GM12891 (cell line): ENCODE measurements at regions not wholly inside any gene's neighbourhood (a gene's known extent, or its start where the extent isn't known, plus 50 kb on each side); places are given as distances from the start of the nearest gene placed in this dataset.

Source experiments
- DNase-seq: peaks from one replicate; pipeline ENCODE4 v3.0.0; 2011; ENCODE audit warnings: low spot score; ENCODE audit not compliant: insufficient read length
- FAIRE-seq: peaks from 2 replicates; lab custom pipeline; 2011; peaks lifted over from hg19 to GRCh38; lab: Jason Lieb, UNC
- PAX5 ChIP-seq: IDR thresholded peaks from 2 replicates; pipeline ENCODE4 v1.6.1; 2011; ENCODE audit warnings: low read length, moderate library complexity, mild to moderate bottlenecking; ENCODE audit not compliant: insufficient read depth, severe bottlenecking
- POLR2A ChIP-seq: IDR thresholded peaks from 2 replicates; pipeline ENCODE4 v1.6.1; 2011; ENCODE audit warnings: low read depth, low read length, control low read depth
- POLR2AphosphoS5 ChIP-seq: IDR thresholded peaks from 2 replicates; pipeline ENCODE4 v1.6.1; 2011; ENCODE audit warnings: low read depth, low read length, control low read depth
- POU2F2 ChIP-seq: IDR thresholded peaks from 2 replicates; pipeline ENCODE4 v1.6.1; 2011; ENCODE audit warnings: low read depth, mild to moderate bottlenecking, control low read depth, low read length, moderate library complexity
- SPI1 ChIP-seq: IDR thresholded peaks from 2 replicates; pipeline ENCODE4 v1.6.1; 2011; ENCODE audit warnings: low read depth, low read length, control low read depth
- TAF1 ChIP-seq: IDR thresholded peaks from 2 replicates; pipeline ENCODE4 v1.6.1; 2011; ENCODE audit warnings: low read depth, low read length, control low read depth

DNA sequence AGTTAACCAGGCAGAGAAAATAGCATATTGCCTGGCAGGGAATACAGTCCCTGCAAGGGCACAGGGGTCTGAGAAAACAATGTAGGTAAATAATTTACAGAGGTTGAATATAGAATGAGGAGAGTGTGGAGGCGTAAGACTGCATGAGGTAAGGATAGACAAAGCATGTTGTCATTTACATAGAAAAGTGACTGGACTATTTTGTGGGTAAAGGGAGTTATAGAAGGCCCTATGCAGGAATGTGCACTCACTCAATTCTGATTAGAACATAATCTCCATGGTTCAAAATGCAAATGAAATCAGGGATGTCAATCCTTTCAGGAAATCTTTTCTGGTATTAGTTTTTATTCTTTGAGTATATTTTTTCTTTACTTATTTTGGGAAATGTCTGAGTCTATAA, 285.7 kb upstream of the SALL1 start:
- TF ChIP-seq SPI1 (no peak), POU2F2 (no peak), TAF1 (no peak), POLR2AphosphoS5 (no peak), PAX5 (no peak), POLR2A (no peak)
- no peak for FAIRE-seq
- DNase-seq, result no peak

DNA sequence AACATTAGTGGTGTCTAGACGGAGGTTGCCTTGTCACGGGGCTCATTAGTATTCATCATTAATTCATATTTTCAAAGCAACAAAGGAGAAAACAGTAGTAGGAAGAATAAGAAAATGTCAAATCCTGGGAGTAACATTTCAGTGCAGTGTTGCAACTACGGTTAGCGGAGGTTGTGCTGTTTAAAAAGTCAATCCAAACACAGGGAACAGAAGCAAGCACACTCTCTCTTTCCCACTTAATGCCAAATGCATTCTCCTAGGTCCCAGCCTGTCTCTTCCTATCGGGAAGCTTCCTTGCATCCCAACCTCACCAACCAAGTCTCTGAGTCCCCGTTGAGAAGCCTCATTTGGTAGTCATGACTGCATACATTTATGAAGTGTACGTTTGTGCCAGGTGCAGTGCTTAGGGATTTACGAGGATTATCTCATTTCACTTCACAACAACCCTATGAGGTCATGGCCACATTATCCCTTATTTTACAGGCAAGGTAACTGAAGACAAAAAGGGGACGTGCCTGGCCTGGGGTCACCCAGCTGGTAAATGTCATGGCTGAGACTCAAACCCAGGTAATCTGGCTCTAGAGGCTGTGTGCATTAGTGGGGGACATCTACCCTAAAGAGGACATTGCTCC, 283.6 kb upstream of the SALL1 start:
- DNase-seq (no peak), FAIRE-seq (no peak)
- TF ChIP-seq TAF1 (no peak), POLR2AphosphoS5 (no peak), POLR2A (no peak), POU2F2 (no peak), SPI1 (no peak), PAX5 (no peak)

DNA sequence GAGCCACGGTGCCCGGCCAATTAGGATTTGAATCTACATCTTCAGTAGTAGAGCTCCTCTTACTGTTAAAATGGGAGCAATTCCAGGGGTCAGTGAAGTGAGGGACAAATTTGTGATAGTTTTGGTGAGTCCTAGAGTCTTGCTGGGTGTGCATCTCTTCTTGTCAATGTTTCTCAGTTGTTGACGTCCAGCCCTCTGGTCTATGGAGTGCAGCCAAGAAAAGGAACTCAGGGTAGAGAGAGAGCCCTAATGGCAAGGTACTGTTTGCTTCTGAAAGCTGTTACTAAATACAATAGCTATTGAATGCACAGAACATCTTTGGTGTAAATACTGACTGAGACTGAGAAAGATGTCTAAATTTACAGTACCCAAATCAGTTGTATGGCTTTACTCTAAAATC, 282.5 kb upstream of the SALL1 start:
- no peak for FAIRE-seq
- TF ChIP-seq TAF1 (no peak), PAX5 (no peak), POLR2AphosphoS5 (no peak), POU2F2 (no peak), SPI1 (no peak), POLR2A (no peak)
- DNase-seq, result no peak

DNA sequence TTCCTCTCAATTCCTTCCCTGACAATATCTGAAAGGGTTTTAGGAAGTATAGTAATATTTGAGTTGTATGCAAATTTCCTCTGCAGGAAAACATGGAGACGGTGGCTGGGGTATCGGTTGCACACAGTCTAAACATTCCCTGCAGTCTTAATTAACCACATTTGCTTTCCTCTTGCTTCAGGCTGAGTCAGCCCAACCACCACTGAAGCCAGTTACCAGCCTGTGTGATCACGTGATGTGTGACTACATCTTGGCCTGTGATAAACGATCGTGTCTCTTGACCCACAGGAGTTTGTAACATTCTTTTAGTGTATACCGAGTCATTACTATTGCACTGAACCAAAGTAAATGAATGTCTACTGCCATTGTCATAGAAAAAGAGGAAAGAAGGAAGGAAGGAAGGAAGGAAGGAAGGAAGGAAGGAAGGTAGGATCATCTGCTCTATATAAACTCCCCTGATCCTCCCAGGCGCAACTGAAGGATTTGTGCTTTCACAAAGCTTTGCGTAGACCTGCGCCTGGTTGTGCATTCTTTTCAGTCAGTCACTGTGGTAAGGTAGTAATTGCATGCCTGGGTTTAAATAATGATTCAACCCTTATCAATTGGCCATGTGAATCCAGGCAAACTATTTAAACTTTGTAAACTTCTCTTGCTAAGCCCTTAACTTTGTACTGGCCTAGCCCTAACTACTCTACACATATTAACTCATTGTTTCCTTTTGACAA, 280.6 kb upstream of the SALL1 start:
- FAIRE-seq (no peak), DNase-seq (no peak)
- TF ChIP-seq TAF1 (no peak), POLR2AphosphoS5 (no peak), POU2F2 (no peak), SPI1 (no peak), PAX5 (no peak), POLR2A (no peak)

DNA sequence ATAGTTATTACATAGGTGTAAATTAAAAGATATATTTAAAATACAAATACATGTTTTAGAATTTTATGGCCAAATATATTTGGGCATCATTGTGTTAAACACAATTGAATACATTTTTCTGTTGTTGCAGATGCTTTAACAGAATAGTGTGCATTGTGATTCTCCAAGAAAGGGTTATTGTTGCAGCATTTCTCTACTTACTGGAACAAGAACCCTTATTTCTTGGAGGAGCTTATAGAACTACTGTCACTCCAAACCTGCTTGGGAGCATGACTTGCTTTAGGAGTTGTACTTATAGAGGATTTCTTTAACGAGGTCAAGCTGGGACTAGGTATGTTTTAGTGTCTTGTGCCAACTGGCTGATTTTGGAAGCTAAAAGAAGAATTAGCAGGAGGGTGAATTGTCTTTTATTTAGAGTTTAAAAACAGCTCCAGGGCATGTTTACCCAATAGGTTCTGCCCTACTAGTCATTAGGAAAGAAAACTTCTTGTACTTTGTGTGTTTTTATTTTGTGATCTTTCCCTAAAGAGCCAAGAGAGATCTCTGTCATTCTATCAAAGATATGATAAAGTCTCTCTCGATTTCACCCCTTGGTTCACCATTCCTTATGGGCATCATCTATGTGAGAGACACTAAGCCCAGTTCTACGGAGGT, 279.8 kb upstream of the SALL1 start:
- no peak for FAIRE-seq
- no peak for TF ChIP-seq PAX5
- no peak for TF ChIP-seq TAF1
- TF ChIP-seq SPI1, result no peak
- TF ChIP-seq POLR2A, result no peak
- TF ChIP-seq POU2F2, result no peak
- TF ChIP-seq POLR2AphosphoS5, result no peak

DNA sequence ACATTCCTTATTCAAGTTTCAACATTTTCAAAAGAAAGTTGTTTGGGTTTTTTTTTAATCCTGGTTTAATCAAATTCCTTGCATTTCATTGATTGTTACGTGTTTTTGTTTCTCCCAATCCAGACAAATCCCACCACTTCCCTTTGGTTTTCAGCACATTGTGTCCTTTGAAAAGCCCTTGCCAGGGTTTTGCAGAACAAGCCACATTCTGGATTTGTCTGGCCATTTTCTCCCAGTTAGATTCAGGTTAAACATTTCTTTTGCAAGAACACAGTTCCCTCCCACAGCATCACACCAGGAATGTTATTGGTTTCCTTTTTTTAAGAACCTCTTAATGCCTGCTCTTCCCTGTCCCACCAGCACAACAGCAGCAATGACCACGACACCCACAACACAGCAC, 278.0 kb upstream of the SALL1 start:
- DNase-seq (no peak), FAIRE-seq (no peak)
- TF ChIP-seq POLR2A (no peak), TAF1 (no peak), POU2F2 (no peak), PAX5 (no peak), SPI1 (no peak), POLR2AphosphoS5 (no peak)

More for the DNA sequence above, 279.8 kb upstream of the SALL1 start:
- no peak for DNase-seq

DNA sequence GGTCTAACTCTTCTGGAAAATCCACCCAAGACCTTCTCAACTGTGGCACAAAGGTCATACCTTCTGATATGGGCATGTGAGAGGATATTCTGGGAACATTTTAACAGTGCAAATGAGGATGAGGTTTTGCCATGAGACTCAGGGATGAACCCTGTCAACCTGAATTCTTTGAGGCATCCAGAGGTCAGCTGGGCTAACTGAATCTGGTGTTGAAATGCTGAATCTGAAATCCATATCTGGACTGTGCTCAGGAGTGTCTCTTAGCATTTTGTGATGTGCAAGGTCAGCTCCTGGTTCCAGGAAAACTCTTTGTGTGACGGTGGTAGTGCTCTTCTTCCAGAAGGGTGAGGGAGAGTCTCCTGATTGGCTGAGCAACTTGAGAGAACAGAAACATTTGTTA, 276.0 kb upstream of the SALL1 start:
- TF ChIP-seq PAX5 (no peak), SPI1 (no peak), POLR2AphosphoS5 (no peak), POU2F2 (no peak), TAF1 (no peak), POLR2A (no peak)
- FAIRE-seq (no peak), DNase-seq (no peak)

DNA sequence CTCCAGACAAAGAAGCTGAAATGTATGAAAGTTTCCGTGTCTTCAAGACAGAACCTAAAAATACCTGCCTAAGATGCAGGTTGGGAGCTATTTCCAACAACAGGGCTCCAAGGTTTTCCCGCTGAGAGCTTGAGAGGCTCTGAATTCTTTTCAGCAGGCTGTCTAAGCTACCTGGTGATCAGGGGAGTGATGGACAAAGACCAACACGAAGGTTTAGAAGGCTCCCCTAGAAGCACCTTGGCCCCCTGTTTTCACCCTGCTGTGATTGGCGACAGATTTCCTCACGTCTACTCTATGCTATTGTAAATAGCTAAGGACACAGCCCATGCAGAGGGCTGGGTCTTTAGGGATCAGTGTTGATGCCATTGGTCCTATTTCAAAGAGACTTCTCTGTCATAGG, 275.2 kb upstream of the SALL1 start:
- TF ChIP-seq POU2F2 (no peak), SPI1 (no peak), POLR2AphosphoS5 (no peak), PAX5 (no peak), TAF1 (no peak)
- DNase-seq (no peak), FAIRE-seq (no peak)

DNA sequence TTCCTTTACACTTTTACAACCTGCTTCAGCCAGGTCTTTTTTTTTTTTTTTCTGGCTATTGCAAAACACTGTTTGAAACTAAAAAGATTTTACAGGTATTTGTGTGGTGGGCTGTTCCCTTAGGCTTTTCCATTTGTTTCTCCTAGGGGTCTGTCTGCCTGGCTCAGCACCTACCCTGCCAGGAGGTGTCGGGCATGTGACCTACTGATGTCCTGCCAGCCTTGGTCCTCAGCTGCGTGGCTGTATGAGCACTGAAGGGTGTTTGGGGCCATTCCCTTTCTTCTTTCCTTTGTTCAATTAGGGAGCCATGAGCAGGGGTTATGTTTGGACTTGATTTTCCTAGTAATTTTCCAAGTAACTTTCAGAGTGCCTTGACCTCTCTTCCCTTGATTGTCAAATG, 269.2 kb upstream of the SALL1 start:
- TF ChIP-seq PAX5, result no peak
- no peak for TF ChIP-seq POLR2AphosphoS5
- no peak for TF ChIP-seq POLR2A
- no peak for TF ChIP-seq TAF1
- no peak for TF ChIP-seq SPI1
- TF ChIP-seq POU2F2, result no peak
- no peak for DNase-seq
- FAIRE-seq, result no peak

DNA sequence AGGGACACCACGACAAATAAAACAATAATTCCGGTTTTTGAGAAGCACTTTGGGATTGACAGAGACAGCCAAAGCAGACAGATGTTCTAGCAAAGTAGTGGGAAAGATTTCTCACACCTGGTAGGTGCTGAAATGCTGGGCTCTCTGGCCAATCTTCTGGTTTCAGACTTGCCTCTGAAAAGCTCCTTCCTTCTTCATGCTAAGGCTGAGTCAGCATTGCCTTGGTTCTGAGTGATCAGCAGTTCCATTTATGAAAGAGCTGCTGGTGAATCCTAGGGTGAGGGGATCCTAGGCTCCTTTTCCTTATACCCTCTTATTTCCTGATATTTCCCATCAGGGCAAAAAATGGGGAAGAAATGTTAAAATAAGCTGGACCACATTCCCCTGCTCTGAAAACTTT, 268.7 kb upstream of the SALL1 start:
- FAIRE-seq (no peak), DNase-seq (no peak)
- no peak for TF ChIP-seq SPI1
- no peak for TF ChIP-seq PAX5
- no peak for TF ChIP-seq POLR2A
- no peak for TF ChIP-seq POLR2AphosphoS5
- TF ChIP-seq POU2F2, result no peak
- no peak for TF ChIP-seq TAF1
